ENCODE measurements at regions not wholly inside any gene's neighbourhood (a gene's known extent, or its start where the extent isn't known, plus 50 kb on each side); places are given as distances from the start of the nearest gene placed in this dataset.

- Histone ChIP-seq H3K4me1 (no peaks in the 10 kb centered on the region), H3K9me3 (no peaks in the 10 kb centered on the region), H3K27me3 (no peaks in the 10 kb centered on the region), H3K27ac (no peak overlapping the region), H3K36me3 (no peaks in the 10 kb centered on the region), H3K4me3 (replicated peaks in 1 of 3) (no peak overlapping the region)
- TF ChIP-seq POLR2A (IDR thresholded peaks at IDR 0.05) (no peak), CTCF (IDR thresholded peaks at IDR 0.05) (no peak)
- WGBS, 2 donors: 63 to 75% methylated on average over 1 of the region's 1 CpG
- DNase-seq: no peak
- intact Hi-C loops (cut with DNase I): no loop called here
Measured at GRCh38 chr14:42004321-42004720, 397.6 kb downstream of the LRFN5 start.

DNA sequence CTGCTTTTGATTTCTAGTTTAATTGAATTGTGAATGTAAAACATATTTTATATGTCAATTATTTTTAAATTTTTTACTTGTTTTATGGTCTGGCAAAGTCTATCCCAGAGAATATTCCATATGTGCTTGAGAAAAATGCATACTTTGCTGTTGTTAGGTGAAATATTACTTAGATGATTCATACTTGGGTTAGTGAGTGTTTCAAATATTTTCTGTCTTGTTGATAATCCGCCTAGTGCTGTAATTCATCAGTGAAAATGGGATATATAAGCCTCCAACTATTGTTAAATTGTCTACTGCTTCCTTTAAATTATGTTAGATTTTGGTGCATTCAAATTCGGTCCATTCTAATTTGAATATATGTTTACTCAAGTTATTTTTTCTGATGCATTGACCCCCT, 395.5 kb downstream of the LRFN5 start:
- Histone ChIP-seq H3K27ac (no peak overlapping the region), H3K27me3 (no peaks in the 10 kb centered on the region), H3K9me3 (no peaks in the 10 kb centered on the region), H3K4me3 (replicated peaks in 1 of 3) (no peak overlapping the region), H3K36me3 (no peaks in the 10 kb centered on the region), H3K4me1 (no peaks in the 10 kb centered on the region)
- WGBS, 2 donors: 86 to 90% methylated on average over 2 of the region's 2 CpGs
- DNase-seq: no peak
- no peak for TF ChIP-seq POLR2A (IDR thresholded peaks at IDR 0.05)
- intact Hi-C loops (cut with DNase I): no loop called here

DNA sequence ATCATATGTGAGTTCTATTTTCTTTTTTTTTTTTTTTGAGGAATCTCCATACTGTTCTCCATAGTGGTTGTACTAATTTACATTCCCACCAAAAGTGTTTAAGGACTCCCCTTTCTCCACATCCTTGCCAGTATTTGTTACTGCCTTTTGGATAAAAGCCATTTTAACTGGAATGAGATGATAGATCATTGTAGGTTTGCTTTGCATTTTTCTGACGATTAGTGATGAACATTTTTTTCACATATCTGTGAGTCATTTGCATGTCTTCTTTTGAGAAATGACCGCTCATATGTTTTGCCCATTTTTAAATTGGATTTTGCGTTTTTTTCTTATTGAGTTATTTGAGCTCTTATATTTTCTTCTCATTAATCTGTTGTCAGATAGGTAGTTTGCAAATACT, 394.8 kb downstream of the LRFN5 start:
- intact Hi-C loops (cut with DNase I): no loop called here
- Histone ChIP-seq H3K27ac (no peak overlapping the region), H3K27me3 (no peaks in the 10 kb centered on the region), H3K36me3 (no peaks in the 10 kb centered on the region), H3K9me3 (no peaks in the 10 kb centered on the region), H3K4me3 (replicated peaks in 1 of 3) (no peak overlapping the region), H3K4me1 (no peaks in the 10 kb centered on the region)
- DNase-seq: no peak
- TF ChIP-seq CTCF (IDR thresholded peaks at IDR 0.05) (no peak), POLR2A (IDR thresholded peaks at IDR 0.05) (no peak)
- WGBS, 2 donors: 75 to 76% methylated on average over 3 of the region's 3 CpGs

- no peak for DNase-seq
- H3K9me3 ChIP-seq: no peaks in the 10 kb centered on the region
- no peaks in the 10 kb centered on the region for H3K4me1 ChIP-seq
- no peak overlapping the region for H3K27ac ChIP-seq
- WGBS, 2 donors: 93 to 94% methylated on average over 1 of the region's 1 CpG
- intact Hi-C loops (cut with DNase I): no loop called here
- H3K36me3 ChIP-seq: no peaks in the 10 kb centered on the region
- H3K27me3 ChIP-seq: no peaks in the 10 kb centered on the region
- no peak overlapping the region for H3K4me3 ChIP-seq (replicated peaks in 1 of 3)
- no peak for TF ChIP-seq CTCF (IDR thresholded peaks at IDR 0.05)
- no peak for TF ChIP-seq POLR2A (IDR thresholded peaks at IDR 0.05)
Measured at GRCh38 chr14:42000450-42000849, 393.8 kb downstream of the LRFN5 start.

GRCh38 chr14:41993687-41994086, 387.0 kb downstream of the LRFN5 start:
- H3K36me3 ChIP-seq: no peaks in the 10 kb centered on the region
- no peaks in the 10 kb centered on the region for H3K9me3 ChIP-seq
- no peak overlapping the region for H3K27ac ChIP-seq
- DNase-seq: no peak
- H3K4me1 ChIP-seq: no peaks in the 10 kb centered on the region
- TF ChIP-seq CTCF (IDR thresholded peaks at IDR 0.05): no peak
- WGBS, 2 donors: 77 to 85% methylated on average over 1 of the region's 1 CpG
- no peaks in the 10 kb centered on the region for H3K27me3 ChIP-seq
- H3K4me3 ChIP-seq (replicated peaks in 1 of 3): no peak overlapping the region
- intact Hi-C loops (cut with DNase I): no loop called here

DNA sequence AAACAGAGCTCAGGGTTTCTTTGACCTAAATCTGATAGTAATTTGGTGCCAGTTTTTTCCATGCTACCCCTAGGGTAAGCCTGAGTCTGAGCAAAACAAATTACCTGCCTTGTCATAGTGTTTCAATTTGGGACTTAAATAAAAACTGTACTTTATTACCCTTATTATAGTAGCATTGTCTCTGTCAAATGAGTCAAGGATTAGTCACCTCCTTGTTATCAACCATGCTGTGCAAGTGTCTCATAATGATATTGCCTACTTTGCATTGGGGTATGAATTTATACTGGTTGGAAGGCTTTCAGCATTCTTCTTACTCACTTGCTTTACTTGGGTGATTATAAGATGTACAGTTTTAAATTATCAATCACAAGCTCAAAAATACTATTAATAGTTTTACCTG, 380.0 kb downstream of the LRFN5 start:
- no peak for DNase-seq
- Histone ChIP-seq H3K4me1 (no peaks in the 10 kb centered on the region), H3K9me3 (no peaks in the 10 kb centered on the region), H3K36me3 (no peaks in the 10 kb centered on the region), H3K4me3 (replicated peaks in 1 of 3) (no peak overlapping the region), H3K27ac (no peak overlapping the region), H3K27me3 (no peaks in the 10 kb centered on the region)
- TF ChIP-seq CTCF (IDR thresholded peaks at IDR 0.05) (no peak), POLR2A (IDR thresholded peaks at IDR 0.05) (no peak)
- intact Hi-C loops (cut with DNase I): no loop called here

All from thyroid gland (tissue), 4 donors.